Cerebellar nuclear complex (tissue), 1 donor: ENCODE measurements at regions not wholly inside any gene's neighbourhood (a gene's known extent, or its start where the extent isn't known, plus 50 kb on each side); places are given as distances from the start of the nearest gene placed in this dataset.

Experiments
- DNase-seq, 2 experiments: peaks; one replicate each; lab custom pipeline; 2025; lab: John Stamatoyannopoulos, UW

DNA sequence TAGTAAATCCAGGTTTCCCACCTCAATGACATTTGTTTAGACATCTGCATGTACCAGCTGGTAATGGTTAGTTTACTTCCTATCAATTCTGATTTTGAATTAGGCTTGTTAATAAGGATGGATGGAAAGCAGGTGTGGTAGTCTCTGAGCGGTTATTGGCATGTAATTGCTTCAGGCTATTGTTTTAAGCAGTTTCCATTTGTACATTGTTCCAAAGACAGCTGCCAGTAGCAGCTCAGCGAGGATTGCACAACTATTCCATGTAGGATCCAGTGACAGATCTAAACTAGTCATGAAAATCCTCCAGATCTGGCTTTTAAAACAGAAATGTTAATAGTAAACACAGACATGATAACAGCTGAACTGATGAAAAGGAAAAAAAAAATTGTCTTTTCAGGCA is 436.0 kb upstream of the ADARB2 start:
- no peak for DNase-seq

DNA sequence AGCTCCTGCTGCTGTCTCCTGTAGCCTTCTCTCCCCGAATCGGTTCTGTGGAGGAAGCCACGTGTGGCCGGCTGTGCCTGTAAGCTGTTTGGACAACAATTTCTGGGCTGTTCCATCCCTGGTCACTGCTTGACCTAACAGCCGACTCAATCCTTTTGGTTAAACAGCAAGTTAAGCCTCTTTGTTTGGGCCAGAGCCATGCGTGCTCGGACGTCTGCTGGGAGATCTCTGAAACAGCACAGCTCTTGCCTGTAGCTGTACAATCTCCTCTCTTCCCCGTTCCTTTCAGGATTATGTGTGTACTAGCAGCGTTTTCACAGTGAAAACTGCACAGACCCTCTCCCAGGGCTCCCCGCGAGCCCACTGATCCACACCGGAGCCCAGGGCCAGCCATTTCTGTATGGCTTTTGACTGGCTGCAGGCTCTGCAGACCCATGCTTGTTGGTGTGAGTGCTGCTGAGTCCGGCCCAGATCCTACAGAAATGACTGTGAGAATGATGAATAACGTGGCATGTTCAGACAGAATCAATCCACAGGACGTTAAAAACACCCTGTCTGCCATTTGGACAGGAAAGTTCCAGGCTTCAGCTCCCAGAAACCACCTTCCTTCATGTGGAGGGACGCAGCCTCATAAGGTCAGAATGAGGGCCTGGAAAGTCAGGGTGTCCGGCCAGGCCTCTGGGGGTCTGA is 428.6 kb upstream of the ADARB2 start:
- DNase-seq, result no peak

DNA sequence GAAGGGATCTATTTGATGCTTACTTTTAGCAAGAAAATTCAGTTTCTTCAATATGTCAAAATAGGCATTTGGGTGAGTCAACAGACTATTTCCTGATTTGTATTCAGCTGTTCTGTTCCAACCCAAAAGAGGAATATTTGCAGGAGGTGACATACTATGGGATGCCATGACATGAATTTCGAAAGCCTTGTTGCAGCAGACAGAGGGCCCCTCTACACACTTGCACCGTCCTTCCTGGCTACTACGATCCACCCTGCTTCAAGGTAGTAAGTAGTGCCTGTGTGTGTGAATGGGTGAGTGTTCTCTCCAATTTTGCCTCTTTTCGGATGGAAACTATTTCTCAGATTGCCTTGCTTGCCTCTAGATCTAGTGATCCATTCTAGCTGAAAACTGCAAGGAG is 413.0 kb upstream of the ADARB2 start:
- DNase-seq, result no peak

DNA sequence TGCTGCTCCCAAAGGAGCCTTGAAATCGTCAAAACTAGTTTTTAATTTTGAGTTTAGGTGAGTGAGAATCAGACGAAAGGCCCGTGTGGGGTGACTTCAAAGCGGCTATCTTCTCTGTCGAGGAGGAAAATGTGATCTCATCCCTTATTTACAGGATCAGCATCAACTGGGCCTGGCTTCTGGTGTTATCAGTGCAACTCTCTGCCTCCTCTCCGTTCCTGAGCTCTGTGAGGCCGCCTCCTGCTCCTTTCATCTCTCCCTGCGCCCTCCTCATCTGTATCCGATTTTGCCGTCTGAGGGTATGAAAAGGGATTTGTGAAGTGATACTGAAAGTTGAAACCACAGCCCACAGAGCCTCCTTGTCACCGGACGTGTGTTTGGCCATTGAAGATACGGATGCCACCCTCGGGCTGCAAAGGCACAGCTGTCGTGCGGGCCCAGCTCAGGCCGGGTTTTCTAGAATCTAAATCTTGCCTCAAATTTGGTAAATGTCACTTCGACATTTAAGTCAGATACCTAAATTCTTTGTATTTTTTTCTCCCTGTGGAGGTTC is 408.7 kb upstream of the ADARB2 start:
- DNase-seq, result no peak

DNA sequence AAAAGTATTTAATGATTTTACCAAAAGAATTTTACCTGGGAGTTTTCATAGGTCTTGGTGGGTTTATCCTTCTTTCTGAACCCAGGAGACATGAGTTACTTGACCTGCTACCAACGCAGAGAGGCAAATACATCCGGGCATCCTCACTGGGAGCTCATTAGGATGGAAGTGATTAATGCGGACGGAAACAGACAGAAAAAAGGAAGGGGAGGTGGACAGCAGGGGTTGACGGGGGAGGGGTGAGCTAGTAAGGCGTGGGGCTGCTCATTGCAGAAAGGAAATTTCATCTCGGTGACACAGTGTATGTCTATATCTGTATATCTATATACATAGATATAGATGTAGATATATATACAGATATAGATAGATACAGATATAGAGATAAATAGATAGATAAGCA is 408.2 kb upstream of the ADARB2 start:
- no peak for DNase-seq

DNA sequence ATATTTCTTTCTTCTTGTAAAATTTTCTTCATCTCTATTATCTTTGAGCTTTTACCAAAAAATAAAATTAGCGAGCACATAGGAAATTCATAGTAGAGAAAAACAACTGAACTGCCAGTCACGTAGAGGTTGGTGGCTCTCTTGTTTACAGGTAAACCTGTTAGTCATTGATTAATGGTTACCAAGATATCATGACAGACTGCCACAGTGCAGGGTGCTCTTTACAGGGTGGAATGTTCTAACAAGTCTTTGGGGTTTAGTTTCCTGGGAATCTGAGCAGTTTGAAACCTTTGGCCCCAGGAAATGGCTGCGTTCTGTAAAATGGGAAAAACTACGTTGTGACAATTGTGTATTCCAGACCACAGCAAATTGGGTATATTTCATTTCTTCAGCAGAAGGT is 407.3 kb upstream of the ADARB2 start:
- no peak for DNase-seq

DNA sequence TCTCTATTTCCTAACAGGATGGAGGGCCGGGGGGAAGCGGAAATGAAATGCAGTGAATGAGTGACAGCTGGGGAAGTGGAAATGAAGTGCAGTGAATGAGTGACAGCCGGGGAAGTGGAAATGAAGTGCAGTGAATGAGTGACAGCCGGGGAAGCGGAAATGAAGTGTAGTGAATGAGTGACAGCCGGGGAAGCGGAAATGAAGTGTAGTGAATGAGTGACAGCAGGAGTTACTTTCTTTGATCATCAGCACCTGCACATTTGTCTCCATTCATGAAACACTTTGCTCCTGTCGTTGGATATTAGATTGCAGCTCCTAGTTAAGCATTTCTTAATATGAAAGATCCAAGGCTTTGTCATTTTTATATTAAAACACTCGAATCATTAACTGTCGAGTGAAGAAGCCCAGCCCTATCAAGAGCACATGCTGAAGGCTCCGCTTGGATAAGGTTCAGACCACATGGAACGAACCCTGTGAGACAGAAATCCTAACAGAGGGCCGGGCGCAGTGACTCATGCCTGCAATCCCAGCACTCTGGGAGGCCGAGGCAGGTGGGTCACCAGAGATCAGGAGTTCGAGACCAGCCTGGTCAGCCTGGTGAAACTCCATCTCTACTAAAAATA is 406.0 kb upstream of the ADARB2 start:
- no peak for DNase-seq

DNA sequence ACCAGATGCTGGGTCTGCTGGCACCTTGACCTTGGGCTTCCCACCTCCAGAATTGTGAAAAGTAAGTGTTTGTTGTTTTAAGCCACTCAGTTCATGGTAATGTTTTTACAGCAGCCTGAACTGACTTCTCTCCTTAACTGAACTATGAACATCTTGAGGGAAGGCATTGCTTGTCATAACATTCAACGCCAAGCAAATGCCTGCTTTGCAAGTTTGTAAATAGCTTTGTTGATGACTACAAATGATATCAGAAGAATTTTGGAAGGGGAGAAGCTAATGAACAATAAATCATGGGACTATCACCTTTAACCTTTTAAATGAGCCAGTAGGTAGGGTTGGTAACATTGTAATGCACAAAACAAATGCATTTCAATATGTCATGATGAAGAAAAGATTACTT is 402.4 kb upstream of the ADARB2 start:
- DNase-seq, result no peak

DNA sequence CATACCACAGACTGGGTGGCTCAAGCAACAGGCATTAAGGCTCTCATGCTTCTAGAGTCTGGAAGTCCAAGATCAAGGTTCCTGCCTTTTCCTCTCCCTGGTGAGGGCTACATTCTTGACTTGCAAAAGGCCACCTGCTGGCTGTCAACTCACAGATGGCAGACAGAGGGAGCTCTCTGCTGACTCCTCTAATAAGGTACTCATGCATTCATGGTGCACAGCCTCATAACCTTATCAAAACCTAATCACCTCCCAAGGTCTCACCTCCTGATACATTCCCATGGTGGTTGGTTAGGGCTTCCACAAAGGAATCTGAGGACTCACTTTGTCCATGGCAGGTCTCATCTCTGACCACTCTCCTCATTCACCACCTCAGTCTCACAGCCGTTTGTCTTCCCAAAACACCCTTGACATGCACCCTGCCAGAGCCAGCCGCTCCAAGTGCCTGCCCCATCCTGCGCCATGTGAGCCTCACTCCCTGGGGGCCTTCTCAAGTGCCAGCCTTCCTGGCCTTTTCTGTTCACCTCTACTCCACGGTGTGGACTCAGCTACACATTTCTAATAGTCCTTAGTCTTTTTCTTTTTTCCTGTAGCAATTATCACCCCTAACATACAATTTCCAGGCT is 400.3 kb upstream of the ADARB2 start:
- no peak for DNase-seq

DNA sequence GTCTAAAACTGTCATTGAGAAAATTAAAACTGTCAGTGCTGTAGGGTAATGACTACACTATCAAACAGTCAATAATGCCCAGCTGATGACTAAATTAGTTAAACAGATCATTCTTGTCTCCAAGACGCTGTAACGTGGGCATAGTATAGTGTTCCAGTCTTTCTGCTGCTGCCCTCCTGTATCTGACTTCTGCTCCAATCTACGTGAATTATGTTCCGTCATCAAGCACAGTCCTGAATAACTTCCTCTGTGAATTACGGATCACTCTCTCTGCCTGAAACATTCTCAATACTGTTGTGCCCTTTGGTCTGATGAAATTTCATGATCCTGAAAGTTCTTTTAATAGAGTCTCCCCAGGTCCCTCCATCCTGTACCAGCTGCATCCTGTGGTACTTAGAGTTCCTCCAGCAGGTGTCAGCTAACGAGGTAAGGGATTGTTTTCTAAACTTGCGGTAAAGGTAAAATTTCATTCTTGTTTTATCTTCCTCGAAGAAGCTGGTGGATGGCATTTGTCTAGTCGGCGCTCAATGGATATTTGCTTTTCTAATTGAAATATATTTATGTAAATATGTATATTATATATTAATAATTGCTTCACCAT is 393.5 kb upstream of the ADARB2 start:
- DNase-seq, result no peak

DNA sequence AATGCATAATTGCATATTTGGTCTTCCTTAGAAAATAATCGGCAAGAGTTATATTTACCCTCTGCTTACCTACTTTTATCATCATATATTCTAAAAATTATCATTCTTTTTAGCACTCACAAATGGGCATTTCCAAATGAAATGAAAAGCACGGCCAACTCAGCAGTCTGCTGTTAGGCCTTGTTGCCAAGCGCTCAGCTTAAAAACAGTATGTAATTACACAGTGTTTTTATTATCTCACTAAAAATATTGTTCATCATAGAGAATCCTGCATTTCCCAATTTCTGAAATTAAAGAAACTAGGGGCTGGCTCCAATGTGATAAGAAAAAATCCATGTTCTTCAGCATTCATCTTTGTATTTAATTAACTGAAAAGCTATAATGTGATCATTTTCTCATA is 391.7 kb upstream of the ADARB2 start:
- no peak for DNase-seq

DNA sequence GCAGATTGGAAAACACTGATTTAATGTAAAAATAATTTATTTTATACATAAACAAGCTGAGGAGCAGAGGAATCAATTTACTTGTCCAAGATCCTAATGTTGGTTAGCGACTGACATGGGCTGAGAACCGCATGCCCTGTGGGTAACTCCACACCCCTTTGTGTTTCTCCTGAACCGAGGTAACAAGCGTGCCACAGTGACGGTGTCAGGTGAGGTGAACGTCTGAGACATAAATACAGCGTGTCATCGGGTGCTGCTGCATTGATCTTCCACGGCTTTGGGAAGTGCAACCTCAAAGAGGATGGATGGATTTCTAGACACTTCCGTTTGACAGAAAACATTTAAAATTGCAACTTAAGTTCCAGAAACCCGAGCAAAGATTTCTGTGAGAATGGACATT is 386.8 kb upstream of the ADARB2 start:
- no peak for DNase-seq

DNA sequence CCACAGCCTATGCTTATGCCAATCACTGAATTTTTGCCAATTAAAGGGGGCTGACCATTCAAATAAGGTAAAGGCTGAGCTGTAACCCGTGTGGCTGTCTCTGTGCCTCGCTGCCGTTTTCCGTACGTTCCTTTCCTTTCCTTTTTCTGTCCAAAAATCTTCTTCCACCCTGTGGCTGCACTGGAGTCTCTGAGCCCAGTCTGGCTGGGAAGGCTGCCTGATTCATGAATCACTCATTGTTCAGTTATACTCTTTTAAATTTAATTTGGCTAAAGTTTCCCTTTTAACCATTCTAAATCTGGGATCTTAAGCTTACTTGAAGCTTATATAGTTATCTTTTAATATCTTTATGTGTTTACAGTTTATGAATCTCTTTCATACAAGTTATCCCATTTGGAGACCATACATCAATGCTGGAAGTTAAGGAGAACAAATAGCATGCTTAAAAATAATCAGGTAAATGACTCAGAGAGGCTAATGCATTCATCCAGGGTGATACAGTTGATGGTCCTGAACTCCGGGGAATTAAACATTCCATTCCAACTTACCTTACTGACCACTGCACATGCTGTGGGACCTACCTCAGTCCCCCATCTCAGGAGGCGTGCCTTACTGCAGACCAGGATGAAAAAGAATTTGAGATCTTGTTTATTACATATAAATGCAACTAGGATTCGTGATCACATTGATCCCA is 385.3 kb upstream of the ADARB2 start:
- no peak for DNase-seq

DNA sequence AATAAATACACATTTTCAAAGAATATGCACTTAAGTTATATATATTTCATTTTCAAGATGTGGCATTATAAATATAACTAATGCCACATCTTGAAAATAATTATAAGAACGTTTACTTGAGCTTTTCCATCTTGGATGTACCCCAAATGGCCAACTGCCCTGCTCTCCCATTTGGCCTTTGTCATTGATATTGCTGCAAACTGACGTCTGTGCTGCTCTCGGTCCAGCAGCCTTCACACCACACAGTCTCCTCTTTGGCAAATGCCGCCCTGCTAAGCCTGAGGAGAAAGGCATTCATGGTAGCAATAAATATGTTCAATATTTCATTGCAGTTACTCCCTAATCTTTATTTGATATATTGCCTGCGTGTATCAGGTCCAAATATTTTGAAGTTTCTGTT is 384.6 kb upstream of the ADARB2 start:
- DNase-seq, result no peak

DNA sequence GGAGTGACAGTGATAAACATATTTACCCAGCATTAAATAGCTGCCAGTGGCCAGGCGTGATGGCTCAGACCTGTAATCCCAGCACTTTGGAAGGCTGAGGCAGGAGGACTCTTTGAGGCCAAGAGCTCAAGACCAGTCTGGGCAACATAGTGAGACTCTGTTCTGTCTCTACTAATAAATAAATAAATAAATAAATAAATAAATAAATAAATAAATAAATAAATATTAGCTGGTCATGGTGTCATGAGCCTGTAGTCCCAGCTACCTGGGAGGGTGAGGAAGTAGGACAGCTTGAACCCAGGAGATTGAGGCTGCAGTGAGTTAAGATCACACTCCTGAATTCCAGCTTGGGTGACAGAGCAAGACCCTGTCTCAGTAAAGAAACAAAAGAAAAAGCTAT is 384.0 kb upstream of the ADARB2 start:
- DNase-seq, result no peak

DNA sequence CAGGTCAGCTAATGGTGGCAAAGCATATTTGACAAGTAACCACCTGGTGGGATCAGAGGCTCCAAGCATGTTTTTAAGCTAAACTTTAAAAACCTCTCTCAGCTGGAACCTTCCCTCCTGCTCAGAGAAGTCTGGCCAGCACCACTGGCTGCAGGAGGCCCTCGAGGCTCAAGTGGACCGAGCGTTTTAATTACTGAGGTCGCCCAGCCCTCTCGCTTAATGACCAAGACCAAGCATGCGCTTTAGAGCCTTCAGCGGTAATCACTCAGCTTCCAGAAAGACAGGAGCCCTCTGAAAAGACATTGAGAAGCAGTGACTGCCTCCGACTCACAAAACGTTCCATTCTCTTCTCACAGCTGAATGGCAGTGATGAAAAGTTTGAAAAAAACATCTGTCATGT is 383.4 kb upstream of the ADARB2 start:
- DNase-seq, result no peak

DNA sequence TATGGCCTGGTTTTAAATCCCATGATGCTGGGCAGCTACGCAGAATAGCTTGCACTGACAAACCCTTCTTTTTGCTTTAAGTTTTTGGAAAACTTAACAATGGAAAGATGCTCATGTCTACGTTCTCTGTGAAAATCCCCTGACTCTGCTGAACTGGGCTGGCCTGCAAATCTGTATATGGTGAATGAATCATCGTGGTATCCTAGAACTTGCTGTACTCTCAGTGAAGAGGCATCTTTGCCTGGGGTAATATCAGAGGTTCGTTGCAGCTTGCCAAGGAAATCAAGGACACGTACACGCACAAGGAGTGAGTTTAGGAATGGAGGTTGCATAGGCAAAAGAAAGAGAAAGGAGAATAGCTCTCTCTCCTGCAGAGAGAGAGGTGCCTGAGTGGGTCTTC is 382.0 kb upstream of the ADARB2 start:
- DNase-seq, result no peak

DNA sequence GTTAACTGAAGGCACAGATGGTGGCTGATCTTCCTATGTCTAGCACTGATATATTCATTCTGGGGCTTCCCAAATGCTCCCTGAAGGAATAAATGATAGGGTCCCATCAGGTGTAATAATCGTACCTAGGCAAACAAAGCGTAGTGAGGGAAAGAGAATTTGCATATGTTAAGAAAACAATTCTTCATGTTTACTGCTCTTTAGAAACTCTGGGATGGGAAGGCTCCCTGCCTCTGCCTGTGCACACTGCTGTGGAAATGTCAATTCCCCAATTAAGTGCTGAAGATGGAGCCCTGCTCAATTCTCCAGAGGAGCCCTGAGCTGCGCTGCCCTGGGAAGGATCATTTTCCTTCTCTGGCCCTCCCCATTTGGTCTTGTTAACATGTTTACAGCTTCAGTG is 380.9 kb upstream of the ADARB2 start:
- no peak for DNase-seq

DNA sequence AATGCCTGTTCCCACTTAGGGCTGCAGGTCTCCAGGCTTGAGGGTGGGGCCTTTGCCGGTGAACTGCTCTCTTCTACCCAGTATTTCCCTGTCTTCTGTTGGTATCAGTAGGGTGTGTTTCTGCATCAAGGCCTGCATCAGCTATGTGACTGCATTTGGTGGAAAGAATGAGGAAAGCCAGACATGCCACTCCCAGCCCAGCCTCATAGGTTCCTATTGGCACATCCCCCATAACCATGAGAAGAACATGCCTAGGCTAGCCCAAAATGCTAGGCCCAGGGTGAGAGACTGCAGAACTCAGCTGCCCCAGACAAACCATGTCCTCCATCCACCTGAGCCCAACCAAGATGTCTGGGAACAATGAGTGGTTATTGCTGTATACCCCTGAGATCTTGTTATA is 380.3 kb upstream of the ADARB2 start:
- no peak for DNase-seq

DNA sequence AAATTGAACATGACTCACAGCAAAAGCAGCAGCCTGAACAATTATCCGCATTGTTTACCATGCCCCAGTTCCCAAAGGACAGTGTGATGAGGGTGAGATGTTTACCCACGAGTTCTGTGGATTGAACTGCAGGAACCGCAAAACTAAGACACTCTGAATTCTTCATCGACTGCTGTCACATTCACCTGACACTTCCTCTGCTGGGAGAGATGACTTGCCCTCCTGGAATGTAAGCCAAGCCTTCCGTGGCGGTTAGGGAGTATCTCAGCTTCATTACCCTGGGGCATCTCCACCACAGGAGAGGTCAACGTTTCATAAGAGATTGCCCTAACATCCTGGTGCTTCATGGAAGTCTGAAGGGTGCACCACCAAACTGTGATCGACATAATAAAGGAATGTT is 374.6 kb upstream of the ADARB2 start:
- no peak for DNase-seq

DNA sequence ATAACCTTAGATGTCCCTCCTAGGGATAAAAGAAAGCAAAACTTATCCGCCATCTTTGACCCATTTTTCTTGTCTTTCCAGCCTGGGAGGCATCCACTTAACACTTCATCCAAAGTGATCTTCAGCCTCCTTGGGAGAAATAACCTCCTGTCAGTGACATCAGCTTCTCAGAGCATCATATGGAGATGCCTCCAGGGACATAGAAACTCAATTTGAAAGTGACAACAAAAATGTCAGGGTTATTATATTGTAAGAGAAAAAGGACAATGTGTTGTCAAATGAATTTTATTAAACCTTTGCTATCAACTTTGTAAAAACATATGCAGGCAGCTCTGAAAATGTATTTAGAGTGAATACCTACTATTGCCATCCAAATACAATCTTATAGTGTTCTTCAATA is 371.2 kb upstream of the ADARB2 start:
- DNase-seq, result no peak

DNA sequence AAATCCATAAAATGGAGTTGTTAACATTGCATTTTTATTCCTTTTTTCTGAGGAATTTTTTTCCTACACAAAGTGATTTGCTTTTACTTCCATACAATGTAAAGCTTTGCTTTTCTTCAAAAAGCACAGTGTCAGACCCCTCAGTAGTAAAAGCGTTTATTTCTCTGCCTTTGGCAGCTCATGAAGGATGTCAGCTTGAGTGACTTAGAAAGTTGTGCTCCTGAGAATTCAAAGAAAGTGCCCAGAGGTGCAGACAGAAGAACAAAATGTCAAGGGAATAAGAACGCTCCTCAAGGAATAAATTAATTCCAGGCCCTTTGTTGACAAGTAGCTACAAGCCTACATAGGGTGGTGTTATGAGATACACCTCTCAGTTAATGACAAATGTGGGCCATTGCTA is 369.3 kb upstream of the ADARB2 start:
- DNase-seq, result no peak
